ENCODE measurements at regions not wholly inside any gene's neighbourhood (a gene's known extent, or its start where the extent isn't known, plus 50 kb on each side); places are given as distances from the start of the nearest gene placed in this dataset.

DNA sequence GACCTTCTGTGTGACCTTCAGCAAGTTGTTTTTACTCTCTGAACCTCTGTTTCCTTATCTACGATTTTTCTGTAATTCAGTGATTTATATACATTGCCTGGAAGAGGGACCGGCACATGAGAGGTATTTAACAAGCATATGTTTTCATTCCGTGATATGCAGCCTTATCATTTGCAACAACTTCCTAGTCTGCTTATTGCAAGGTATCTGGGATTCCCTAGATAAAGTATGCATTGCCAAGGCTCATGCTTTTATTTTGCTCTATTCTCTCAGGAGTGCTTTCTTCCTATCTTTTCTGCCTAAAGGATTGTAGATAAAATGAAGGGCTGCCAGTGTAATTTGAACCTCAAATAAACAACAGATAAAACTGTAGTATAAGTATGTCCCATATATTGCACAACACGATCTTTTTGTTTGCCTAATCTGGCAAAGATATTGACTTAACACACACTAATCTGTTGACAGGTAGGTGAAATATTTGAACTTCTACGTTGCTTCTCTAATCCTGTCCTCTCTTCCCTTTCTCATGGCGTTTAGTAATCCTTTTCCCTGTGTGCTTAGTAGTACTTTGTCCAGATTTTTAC, 377.2 kb upstream of the TNC start (continued):
- no peak for TF ChIP-seq ZNF143 (CRISPR knock-in tag; IDR thresholded peaks at IDR 0.05)
- no peak for TF ChIP-seq ERF (CRISPR knock-in tag; IDR thresholded peaks at IDR 0.05)
- TF ChIP-seq PAXIP1 (CRISPR knock-in tag; conservative IDR thresholded peaks at IDR 0.05), result peak; percentile 81
- TF ChIP-seq POLR2A (IDR thresholded peaks at IDR 0.05; ENCODE audit: insufficient read depth in 1 of 2, low read depth in 2 of 2, low read length in 2 of 2), result no peak
- TF ChIP-seq ZNF704 (CRISPR knock-in tag; IDR thresholded peaks at IDR 0.05; ENCODE audit: borderline replicate concordance), result no peak
- peak; percentile 63; the same call in 1 of the 2 replicates for TF ChIP-seq FOXK1 (CRISPR knock-in tag; IDR thresholded peaks at IDR 0.05; ENCODE audit: borderline replicate concordance, low read depth)
- TF ChIP-seq RELA (CRISPR knock-in tag; IDR thresholded peaks at IDR 0.05), result no peak
- no peak for TF ChIP-seq ZNF513 (CRISPR knock-in tag; conservative IDR thresholded peaks at IDR 0.05)
- TF ChIP-seq JUND (CRISPR knock-in tag; IDR thresholded peaks at IDR 0.05), result 0 out of 2 replicates have a peak, but pooled peaks have one; percentile 49
- TF ChIP-seq NFKB2 (CRISPR knock-in tag; IDR thresholded peaks at IDR 0.05; ENCODE audit: borderline replicate concordance), result no peak
- no peak for TF ChIP-seq ZNF619 (CRISPR knock-in tag; IDR thresholded peaks at IDR 0.05)
- TF ChIP-seq SOX13 (IDR thresholded peaks at IDR 0.05), result peak; percentile 69; the same call in 1 of the 2 replicates
- peak in 1 of 2 experiments; percentile 91; a peak in 2 of 4 replicates for TF ChIP-seq SOX13 (CRISPR knock-in tag; conservative IDR thresholded peaks at IDR 0.05 in 1 of 2, IDR thresholded peaks at IDR 0.05 in 1 of 2)
- no peak for TF ChIP-seq ZC3H13 (CRISPR knock-in tag; IDR thresholded peaks at IDR 0.05)
- no peak for TF ChIP-seq ZNF256 (CRISPR knock-in tag; conservative IDR thresholded peaks at IDR 0.05)
- TF ChIP-seq ZSCAN20 (CRISPR knock-in tag; IDR thresholded peaks at IDR 0.05; ENCODE audit: borderline replicate concordance), result no peak
- TF ChIP-seq, protein P1, sequence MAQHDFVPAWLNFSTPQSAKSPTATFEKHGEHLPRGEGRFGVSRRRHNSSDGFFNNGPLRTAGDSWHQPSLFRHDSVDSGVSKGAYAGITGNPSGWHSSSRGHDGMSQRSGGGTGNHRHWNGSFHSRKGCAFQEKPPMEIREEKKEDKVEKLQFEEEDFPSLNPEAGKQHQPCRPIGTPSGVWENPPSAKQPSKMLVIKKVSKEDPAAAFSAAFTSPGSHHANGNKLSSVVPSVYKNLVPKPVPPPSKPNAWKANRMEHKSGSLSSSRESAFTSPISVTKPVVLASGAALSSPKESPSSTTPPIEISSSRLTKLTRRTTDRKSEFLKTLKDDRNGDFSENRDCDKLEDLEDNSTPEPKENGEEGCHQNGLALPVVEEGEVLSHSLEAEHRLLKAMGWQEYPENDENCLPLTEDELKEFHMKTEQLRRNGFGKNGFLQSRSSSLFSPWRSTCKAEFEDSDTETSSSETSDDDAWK (CRISPR knock-in tag; IDR thresholded peaks at IDR 0.05), result no peak
- TF ChIP-seq MLXIP (CRISPR knock-in tag; IDR thresholded peaks at IDR 0.05; ENCODE audit: borderline replicate concordance), result no peak
- TF ChIP-seq ISL2 (CRISPR knock-in tag; IDR thresholded peaks at IDR 0.05), result peak; percentile 93
- no peak for TF ChIP-seq ZNF569 (CRISPR knock-in tag; IDR thresholded peaks at IDR 0.05; ENCODE audit: borderline replicate concordance)
